HL-60 (cell line): ENCODE measurements at regions not wholly inside any gene's neighbourhood (a gene's known extent, or its start where the extent isn't known, plus 50 kb on each side); places are given as distances from the start of the nearest gene placed in this dataset.

ENCODE experiments used
- DNase-seq, 2 experiments: peaks; one replicate each; pipeline ENCODE4 v3.0.0-alpha.2; 2010 to 2020; ENCODE audit warnings: low read depth in 1 of 2, low spot score in 1 of 2
- H3K27ac ChIP-seq: fragments of 250-450 bp; sonication (Bioruptor Pico); replicated peaks from 2 replicates; pipeline ENCODE4 v1.5.1; 2020; ENCODE audit warnings: mild to moderate bottlenecking, moderate library complexity
- H3K27me3 ChIP-seq: fragments of 250-450 bp; sonication (Bioruptor Pico); 2 replicates; pipeline ENCODE4 v1.5.1; 2021; ENCODE audit warnings: mild to moderate bottlenecking, moderate library complexity; ENCODE audit not compliant: insufficient read depth, poor library complexity, severe bottlenecking
- H3K4me3 ChIP-seq: replicated peaks from 2 replicates; pipeline ENCODE4 v1.5.1; 2011; ENCODE audit warnings: mild to moderate bottlenecking, control low read depth, low read length; ENCODE audit not compliant: insufficient read depth
- GABPA ChIP-seq: IDR thresholded peaks from 2 replicates; pipeline ENCODE4 v1.6.1; 2012; ENCODE audit warnings: low read depth
- POLR2AphosphoS5 ChIP-seq: IDR thresholded peaks from 2 replicates; pipeline ENCODE4 v1.6.1; 2012; ENCODE audit warnings: low read depth
- SPI1 ChIP-seq: IDR thresholded peaks from 2 replicates; pipeline ENCODE4 v1.6.1; 2012; ENCODE audit warnings: low read depth, mild to moderate bottlenecking, borderline replicate concordance
- TF ChIP-seq, protein P1 (sequence below): IDR thresholded peaks from 2 replicates; pipeline ENCODE4 v1.6.1; 2012; ENCODE audit warnings: low read depth; ENCODE audit not compliant: insufficient replicate concordance
- TF ChIP-seq, protein P2 (sequence below): IDR thresholded peaks from one replicate; pipeline ENCODE4 v1.5.1; 2011; ENCODE audit warnings: low read length, control low read depth, inconsistent platforms; ENCODE audit not compliant: insufficient read depth

DNA sequence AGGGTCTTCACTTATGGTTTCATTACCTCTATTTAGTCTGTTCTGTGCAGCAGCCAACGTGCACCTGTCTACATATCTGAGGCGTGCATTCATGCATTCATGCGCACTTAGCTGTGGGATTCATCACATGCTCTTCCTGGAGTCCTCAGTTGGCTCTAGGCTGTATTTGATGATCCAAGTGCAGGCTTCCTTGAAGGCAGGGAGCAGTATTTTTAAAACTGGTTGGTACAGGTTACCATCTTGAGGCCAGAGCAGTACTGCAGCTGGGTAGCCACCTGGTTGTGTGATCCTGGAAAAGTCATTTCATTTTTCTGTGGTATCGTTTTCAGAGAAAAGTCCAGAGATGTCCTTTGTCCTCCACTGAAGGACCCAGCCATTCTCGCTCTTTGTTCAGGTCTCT, 109.8 kb downstream of the EN1 start:
- Histone ChIP-seq H3K27ac (no peak overlapping the region), H3K4me3 (no peak overlapping the region), H3K27me3 (peaks cover 12% of the 10 kb centered on the region)
- no peak for DNase-seq
- TF ChIP-seq, protein P1, sequence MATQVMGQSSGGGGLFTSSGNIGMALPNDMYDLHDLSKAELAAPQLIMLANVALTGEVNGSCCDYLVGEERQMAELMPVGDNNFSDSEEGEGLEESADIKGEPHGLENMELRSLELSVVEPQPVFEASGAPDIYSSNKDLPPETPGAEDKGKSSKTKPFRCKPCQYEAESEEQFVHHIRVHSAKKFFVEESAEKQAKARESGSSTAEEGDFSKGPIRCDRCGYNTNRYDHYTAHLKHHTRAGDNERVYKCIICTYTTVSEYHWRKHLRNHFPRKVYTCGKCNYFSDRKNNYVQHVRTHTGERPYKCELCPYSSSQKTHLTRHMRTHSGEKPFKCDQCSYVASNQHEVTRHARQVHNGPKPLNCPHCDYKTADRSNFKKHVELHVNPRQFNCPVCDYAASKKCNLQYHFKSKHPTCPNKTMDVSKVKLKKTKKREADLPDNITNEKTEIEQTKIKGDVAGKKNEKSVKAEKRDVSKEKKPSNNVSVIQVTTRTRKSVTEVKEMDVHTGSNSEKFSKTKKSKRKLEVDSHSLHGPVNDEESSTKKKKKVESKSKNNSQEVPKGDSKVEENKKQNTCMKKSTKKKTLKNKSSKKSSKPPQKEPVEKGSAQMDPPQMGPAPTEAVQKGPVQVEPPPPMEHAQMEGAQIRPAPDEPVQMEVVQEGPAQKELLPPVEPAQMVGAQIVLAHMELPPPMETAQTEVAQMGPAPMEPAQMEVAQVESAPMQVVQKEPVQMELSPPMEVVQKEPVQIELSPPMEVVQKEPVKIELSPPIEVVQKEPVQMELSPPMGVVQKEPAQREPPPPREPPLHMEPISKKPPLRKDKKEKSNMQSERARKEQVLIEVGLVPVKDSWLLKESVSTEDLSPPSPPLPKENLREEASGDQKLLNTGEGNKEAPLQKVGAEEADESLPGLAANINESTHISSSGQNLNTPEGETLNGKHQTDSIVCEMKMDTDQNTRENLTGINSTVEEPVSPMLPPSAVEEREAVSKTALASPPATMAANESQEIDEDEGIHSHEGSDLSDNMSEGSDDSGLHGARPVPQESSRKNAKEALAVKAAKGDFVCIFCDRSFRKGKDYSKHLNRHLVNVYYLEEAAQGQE: no peak
- TF ChIP-seq SPI1: no peak
- no peak for TF ChIP-seq GABPA
- TF ChIP-seq POLR2AphosphoS5: no peak
- TF ChIP-seq, protein P2, sequence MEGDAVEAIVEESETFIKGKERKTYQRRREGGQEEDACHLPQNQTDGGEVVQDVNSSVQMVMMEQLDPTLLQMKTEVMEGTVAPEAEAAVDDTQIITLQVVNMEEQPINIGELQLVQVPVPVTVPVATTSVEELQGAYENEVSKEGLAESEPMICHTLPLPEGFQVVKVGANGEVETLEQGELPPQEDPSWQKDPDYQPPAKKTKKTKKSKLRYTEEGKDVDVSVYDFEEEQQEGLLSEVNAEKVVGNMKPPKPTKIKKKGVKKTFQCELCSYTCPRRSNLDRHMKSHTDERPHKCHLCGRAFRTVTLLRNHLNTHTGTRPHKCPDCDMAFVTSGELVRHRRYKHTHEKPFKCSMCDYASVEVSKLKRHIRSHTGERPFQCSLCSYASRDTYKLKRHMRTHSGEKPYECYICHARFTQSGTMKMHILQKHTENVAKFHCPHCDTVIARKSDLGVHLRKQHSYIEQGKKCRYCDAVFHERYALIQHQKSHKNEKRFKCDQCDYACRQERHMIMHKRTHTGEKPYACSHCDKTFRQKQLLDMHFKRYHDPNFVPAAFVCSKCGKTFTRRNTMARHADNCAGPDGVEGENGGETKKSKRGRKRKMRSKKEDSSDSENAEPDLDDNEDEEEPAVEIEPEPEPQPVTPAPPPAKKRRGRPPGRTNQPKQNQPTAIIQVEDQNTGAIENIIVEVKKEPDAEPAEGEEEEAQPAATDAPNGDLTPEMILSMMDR: no peak

DNA sequence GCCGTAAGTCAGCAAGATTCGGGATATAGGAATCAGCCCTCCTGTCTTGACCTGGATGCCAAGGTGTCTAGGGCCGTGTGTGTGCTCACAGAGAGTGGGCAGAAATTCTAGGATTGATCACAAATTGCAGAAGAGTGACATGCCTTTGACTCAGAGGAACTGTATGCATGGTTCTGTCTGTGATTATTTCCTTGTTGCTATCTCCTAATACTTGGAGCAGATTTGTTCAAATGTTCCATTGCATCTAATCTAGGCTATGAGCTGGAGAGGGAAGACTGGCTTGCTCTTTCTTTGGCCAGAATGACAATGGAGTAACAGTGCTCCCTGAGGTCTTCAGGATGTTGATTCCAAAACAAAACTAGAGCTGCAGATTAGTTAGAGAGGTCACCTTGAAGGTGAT, 115.0 kb downstream of the EN1 start:
- H3K4me3 ChIP-seq: no peak overlapping the region
- no peak for DNase-seq
- TF ChIP-seq, protein P1: no peak
- TF ChIP-seq GABPA (no peak), POLR2AphosphoS5 (no peak), SPI1 (no peak)
- TF ChIP-seq, protein P2: no peak
- H3K27me3 ChIP-seq: no peaks in the 10 kb centered on the region
- H3K27ac ChIP-seq: no peak overlapping the region

DNA sequence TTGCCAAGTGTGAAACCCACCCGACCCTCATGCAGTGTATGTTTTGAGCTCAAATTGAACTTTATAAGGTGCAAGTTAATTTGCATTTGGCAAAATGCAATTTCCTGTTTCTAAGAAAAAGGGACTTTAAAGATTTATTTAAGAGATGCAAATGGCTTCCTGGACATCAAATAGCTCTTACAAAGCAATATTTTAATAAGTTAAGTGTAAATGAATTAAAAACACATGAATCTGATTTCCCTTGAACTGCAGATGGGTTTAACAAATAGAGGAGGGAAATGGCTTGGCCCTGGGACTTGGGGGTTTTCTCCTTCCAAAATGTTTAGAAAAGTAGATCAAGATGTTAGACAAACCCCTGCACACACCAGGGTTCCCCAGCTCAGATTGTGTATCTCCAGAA, 116.0 kb downstream of the EN1 start:
- Histone ChIP-seq H3K27me3 (no peaks in the 10 kb centered on the region), H3K4me3 (no peak overlapping the region), H3K27ac (no peak overlapping the region)
- no peak for DNase-seq
- no peak for TF ChIP-seq GABPA
- TF ChIP-seq POLR2AphosphoS5: no peak
- TF ChIP-seq, protein P1: no peak
- TF ChIP-seq SPI1: no peak
- TF ChIP-seq, protein P2: no peak
